PC-9 (cell line): ENCODE measurements at regions not wholly inside any gene's neighbourhood (a gene's known extent, or its start where the extent isn't known, plus 50 kb on each side); places are given as distances from the start of the nearest gene placed in this dataset.

Experiments
- BruUV-seq: library from RNA; stranded (reverse); fragments of 400-500 nt; replicated peaks from 2 replicates; lab custom pipeline; 2021; lab: Mats Ljungman, UMichigan
- CTCF ChIA-PET: fragments of 300-600 bp; sonication (Branson Sonifier 250); formaldehyde crosslinking; loops from one replicate; lab custom pipeline; 2022; ENCODE audit warnings: antibody characterized with exemption; lab: Charles Lee
- POLR2A ChIA-PET: fragments of 300-600 bp; sonication (Branson Sonifier 250); formaldehyde crosslinking; loops from one replicate; lab custom pipeline; 2022; ENCODE audit warnings: antibody characterized with exemption; ENCODE audit not compliant: unreplicated experiment; lab: Charles Lee
- DNase-seq, 2 experiments: peaks; one replicate each; pipeline versions ENCODE4 v3.0.0 to v3.0.0-alpha.2; 2015 to 2022; ENCODE audit warnings: mixed read lengths in 1 of 2
- H2AFZ ChIP-seq: fragments of 200-600 bp; sonication (generic); 2 replicates; pipeline ENCODE4 v1.8.1; 2017; ENCODE audit warnings: antibody characterized with exemption
- H3F3A ChIP-seq: fragments of 200-600 bp; sonication (generic); 2 replicates; pipeline ENCODE4 v1.8.1; 2017; ENCODE audit warnings: antibody characterized with exemption, mild to moderate bottlenecking, low read depth; ENCODE audit not compliant: insufficient read depth
- H3K27ac ChIP-seq: fragments of 200-600 bp; sonication (generic); 2 replicates; pipeline ENCODE4 v1.6.1; 2016; ENCODE audit warnings: mixed run types
- H3K27me3 ChIP-seq: fragments of 200-600 bp; sonication (generic); 2 replicates; pipeline ENCODE4 v1.6.1; 2016; ENCODE audit warnings: low read depth, mixed run types; ENCODE audit not compliant: insufficient read depth
- H3K36me3 ChIP-seq: fragments of 200-600 bp; sonication (generic); 2 replicates; pipeline ENCODE4 v1.6.1; 2016; ENCODE audit warnings: low read depth, mixed run types
- H3K4me1 ChIP-seq: fragments of 200-600 bp; sonication (generic); replicated peaks from 2 replicates; pipeline ENCODE4 v1.6.1; 2016; ENCODE audit warnings: mixed run types; ENCODE audit not compliant: insufficient read depth
- H3K4me2 ChIP-seq: fragments of 200-600 bp; sonication (generic); 2 replicates; pipeline ENCODE4 v1.6.1; 2017; ENCODE audit warnings: mixed run types
- H3K4me3 ChIP-seq: fragments of 200-600 bp; sonication (generic); 2 replicates; pipeline ENCODE4 v1.6.1; 2016; ENCODE audit warnings: mixed run types
- H3K79me2 ChIP-seq: fragments of 200-600 bp; sonication (generic); 2 replicates; pipeline ENCODE4 v1.6.1; 2017; ENCODE audit warnings: low read depth, mixed run types
- H3K9me2 ChIP-seq: fragments of 200-600 bp; sonication (generic); 2 replicates; pipeline ENCODE4 v1.8.1; 2017; ENCODE audit warnings: mild to moderate bottlenecking; ENCODE audit not compliant: insufficient read depth
- H3K9me3 ChIP-seq: fragments of 200-600 bp; sonication (generic); 2 replicates; pipeline ENCODE4 v1.8.1; 2016; ENCODE audit warnings: low read depth; ENCODE audit not compliant: insufficient read depth
- H4K20me1 ChIP-seq: fragments of 200-600 bp; sonication (generic); 2 replicates; pipeline ENCODE4 v1.8.1; 2017; ENCODE audit not compliant: insufficient read depth
- EZH2 ChIP-seq: fragments of 200-600 bp; sonication (generic); IDR thresholded peaks from 2 replicates; pipeline ENCODE4 v1.8.0; 2017; ENCODE audit warnings: antibody characterized with exemption, low read depth
- intact Hi-C: fragments of 100-400 bp; cut with micrococcal nuclease; formaldehyde crosslinking; loops from one replicate; pipeline ENCODE4 v1.10.0; 2022; ENCODE audit not compliant: unreplicated experiment
- TF ChIP-seq, protein P1 (sequence below): fragments of 200-600 bp; sonication (generic); conservative IDR thresholded peaks from 2 replicates; pipeline ENCODE4 v1.6.1; 2017; ENCODE audit warnings: mixed run types, antibody characterized with exemption, mild to moderate bottlenecking, moderate library complexity

DNA sequence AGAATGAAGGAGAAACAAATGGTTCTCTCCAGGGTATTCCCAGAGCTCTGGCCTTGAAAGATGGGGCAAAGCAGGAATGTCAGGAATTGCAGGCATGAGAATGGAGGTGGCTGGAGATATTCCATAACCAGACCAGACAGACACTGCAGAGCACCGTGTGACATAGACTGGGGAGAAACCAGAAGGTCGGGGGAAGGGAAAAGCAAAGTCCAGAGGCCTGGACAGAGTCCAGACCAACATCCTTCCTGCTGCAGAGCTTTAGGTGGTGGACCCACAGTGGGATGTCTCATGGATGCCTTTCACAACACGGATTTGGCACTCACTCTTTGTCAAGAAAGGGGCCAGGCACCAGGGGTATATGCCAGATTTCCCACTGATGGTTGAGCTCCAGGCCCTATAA, 177.2 kb upstream of the INHBA start:
- no peak overlapping the region for H3K4me2 ChIP-seq

DNA sequence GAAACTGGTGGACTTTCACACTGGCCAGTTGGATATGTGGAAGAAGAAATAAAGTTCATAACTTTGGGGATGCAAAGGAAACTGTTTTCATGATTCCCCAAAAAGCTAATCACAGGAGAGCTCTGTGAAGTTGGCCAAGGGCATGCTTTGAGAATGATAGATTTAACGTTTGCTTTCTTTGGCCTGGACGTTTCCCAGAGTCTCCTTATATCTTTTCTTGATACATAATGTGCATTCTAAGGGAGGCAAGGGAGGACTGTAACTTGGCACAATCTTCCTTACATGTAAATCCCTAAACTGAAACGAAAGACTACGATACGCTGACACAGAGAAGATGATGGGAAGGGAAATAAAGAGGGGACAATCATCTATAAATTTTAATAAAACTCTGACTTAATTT, 176.5 kb upstream of the INHBA start:
- POLR2A ChIA-PET: no interaction called here
- H3K9me3 ChIP-seq: no peaks in the 10 kb centered on the region
- CTCF ChIA-PET: no interaction called here
- H3K79me2 ChIP-seq: no peaks in the 10 kb centered on the region
- H4K20me1 ChIP-seq: no peaks in the 10 kb centered on the region
- DNase-seq: no peak
- 0 out of 2 replicates have a peak, but pooled peaks cover 4% of the 10 kb centered on the region for H3K27me3 ChIP-seq
- no peak overlapping the region for H3K4me2 ChIP-seq
- H3K4me3 ChIP-seq: no peak overlapping the region
- no peak for TF ChIP-seq EZH2
- H3K27ac ChIP-seq: no peak overlapping the region
- intact Hi-C loops: no loop called here
- no peaks in the 10 kb centered on the region for H3F3A ChIP-seq
- no peaks in the 10 kb centered on the region for H3K9me2 ChIP-seq
- H3K4me1 ChIP-seq: no peaks in the 10 kb centered on the region
- H3K36me3 ChIP-seq: no peaks in the 10 kb centered on the region
- no TSS peak for BruUV-seq
- no peak overlapping the region for H2AFZ ChIP-seq

More for the DNA sequence above, 177.2 kb upstream of the INHBA start:
- Histone ChIP-seq H2AFZ (no peak overlapping the region), H3K27me3 (0 out of 2 replicates have a peak, but pooled peaks cover 4% of the 10 kb centered on the region), H4K20me1 (no peaks in the 10 kb centered on the region), H3K4me1 (no peaks in the 10 kb centered on the region), H3K9me2 (no peaks in the 10 kb centered on the region), H3K36me3 (no peaks in the 10 kb centered on the region), H3F3A (no peaks in the 10 kb centered on the region), H3K79me2 (no peaks in the 10 kb centered on the region), H3K9me3 (no peaks in the 10 kb centered on the region), H3K27ac (no peak overlapping the region), H3K4me3 (no peak overlapping the region)
- TF ChIP-seq EZH2: no peak
- TF ChIP-seq, protein P1, sequence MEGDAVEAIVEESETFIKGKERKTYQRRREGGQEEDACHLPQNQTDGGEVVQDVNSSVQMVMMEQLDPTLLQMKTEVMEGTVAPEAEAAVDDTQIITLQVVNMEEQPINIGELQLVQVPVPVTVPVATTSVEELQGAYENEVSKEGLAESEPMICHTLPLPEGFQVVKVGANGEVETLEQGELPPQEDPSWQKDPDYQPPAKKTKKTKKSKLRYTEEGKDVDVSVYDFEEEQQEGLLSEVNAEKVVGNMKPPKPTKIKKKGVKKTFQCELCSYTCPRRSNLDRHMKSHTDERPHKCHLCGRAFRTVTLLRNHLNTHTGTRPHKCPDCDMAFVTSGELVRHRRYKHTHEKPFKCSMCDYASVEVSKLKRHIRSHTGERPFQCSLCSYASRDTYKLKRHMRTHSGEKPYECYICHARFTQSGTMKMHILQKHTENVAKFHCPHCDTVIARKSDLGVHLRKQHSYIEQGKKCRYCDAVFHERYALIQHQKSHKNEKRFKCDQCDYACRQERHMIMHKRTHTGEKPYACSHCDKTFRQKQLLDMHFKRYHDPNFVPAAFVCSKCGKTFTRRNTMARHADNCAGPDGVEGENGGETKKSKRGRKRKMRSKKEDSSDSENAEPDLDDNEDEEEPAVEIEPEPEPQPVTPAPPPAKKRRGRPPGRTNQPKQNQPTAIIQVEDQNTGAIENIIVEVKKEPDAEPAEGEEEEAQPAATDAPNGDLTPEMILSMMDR: no peak
- ChIA-PET POLR2A (interaction anchor here (0.6 kb wide), 1 partner anchor 501 kb away, joined by 3 read pairs; no protein-coding TSS in a partner anchor), CTCF (no interaction called here)
- no TSS peak for BruUV-seq
- intact Hi-C loops: no loop called here
- no peak for DNase-seq

GRCh38 chr7:41878309-41879295, 175.7 kb upstream of the INHBA start:
- ChIA-PET CTCF (interaction anchor here (0.7 kb wide), 1 partner anchor 1680 kb away, joined by 6 read pairs; no protein-coding TSS in a partner anchor), POLR2A (no interaction called here)
- H3K79me2 ChIP-seq: no peaks in the 10 kb centered on the region
- BruUV-seq: no TSS peak
- H3K4me1 ChIP-seq: no peaks in the 10 kb centered on the region
- no peaks in the 10 kb centered on the region for H3K36me3 ChIP-seq
- no peaks in the 10 kb centered on the region for H3F3A ChIP-seq
- no peaks in the 10 kb centered on the region for H3K9me3 ChIP-seq
- TF ChIP-seq, protein P1: no peak
- TF ChIP-seq EZH2: no peak
- no peaks in the 10 kb centered on the region for H3K9me2 ChIP-seq
- intact Hi-C loops: no loop called here
- no peak for DNase-seq
- H3K4me2 ChIP-seq: no peak overlapping the region
- H4K20me1 ChIP-seq: no peaks in the 10 kb centered on the region
- H2AFZ ChIP-seq: no peak overlapping the region
- H3K27ac ChIP-seq: no peak overlapping the region
- 0 out of 2 replicates have a peak, but pooled peaks cover 4% of the 10 kb centered on the region for H3K27me3 ChIP-seq
- H3K4me3 ChIP-seq: no peak overlapping the region
